ENCODE measurements at regions not wholly inside any gene's neighbourhood (a gene's known extent, or its start where the extent isn't known, plus 50 kb on each side); places are given as distances from the start of the nearest gene placed in this dataset.

GRCh38 chr2:65722028-65722778, 289.8 kb upstream of the SPRED2 start:
- Histone ChIP-seq H3K4me1 (no peaks in the 10 kb centered on the region), H3K4me3 (no peak overlapping the region), H3K9me3 (no peaks in the 10 kb centered on the region), H3K27me3 (peaks cover 3% of the 10 kb centered on the region), H3K27ac (no peak overlapping the region), H3K36me3 (no peaks in the 10 kb centered on the region)
- DNase-seq (ENCODE audit: low spot score in 2 of 2): no peak
- 66% methylated on average over 5 of the region's 5 CpGs for WGBS
- TF ChIP-seq CTCF (IDR thresholded peaks at IDR 0.05) (peak in 1 of 2 donors; percentile 13), POLR2AphosphoS5 (IDR thresholded peaks at IDR 0.05) (no peak)

GRCh38 chr2:65716698-65717097, 284.3 kb upstream of the SPRED2 start:
- no peak for DNase-seq (ENCODE audit: low spot score in 2 of 2)
- Histone ChIP-seq H3K27me3 (no peaks in the 10 kb centered on the region), H3K4me3 (no peak overlapping the region), H3K4me1 (no peaks in the 10 kb centered on the region), H3K36me3 (no peaks in the 10 kb centered on the region), H3K27ac (no peak overlapping the region), H3K9me3 (no peaks in the 10 kb centered on the region)
- 75% methylated on average over 1 of the region's 1 CpG for WGBS
- TF ChIP-seq EP300 (IDR thresholded peaks at IDR 0.05): no peak
- no peak for TF ChIP-seq POLR2A (IDR thresholded peaks at IDR 0.05)
- no peak for TF ChIP-seq POLR2AphosphoS5 (IDR thresholded peaks at IDR 0.05)
- no peak for TF ChIP-seq CTCF (IDR thresholded peaks at IDR 0.05)

GRCh38 chr2:65715323-65715722, 282.9 kb upstream of the SPRED2 start:
- Histone ChIP-seq H3K4me3 (no peak overlapping the region), H3K9me3 (no peaks in the 10 kb centered on the region), H3K27ac (no peak overlapping the region), H3K4me1 (no peaks in the 10 kb centered on the region), H3K36me3 (no peaks in the 10 kb centered on the region), H3K27me3 (no peaks in the 10 kb centered on the region)
- TF ChIP-seq EP300 (IDR thresholded peaks at IDR 0.05): no peak
- TF ChIP-seq CTCF (IDR thresholded peaks at IDR 0.05): no peak
- no peak for TF ChIP-seq POLR2A (IDR thresholded peaks at IDR 0.05)
- no peak for TF ChIP-seq POLR2AphosphoS5 (IDR thresholded peaks at IDR 0.05)
- 70% methylated on average over 2 of the region's 2 CpGs for WGBS
- no peak for DNase-seq (ENCODE audit: low spot score in 2 of 2)

GRCh38 chr2:65714866-65715265, 282.5 kb upstream of the SPRED2 start:
- H3K4me3 ChIP-seq: no peak overlapping the region
- H3K27ac ChIP-seq: no peak overlapping the region
- DNase-seq (ENCODE audit: low spot score in 2 of 2): no peak
- H3K4me1 ChIP-seq: no peaks in the 10 kb centered on the region
- H3K9me3 ChIP-seq: no peaks in the 10 kb centered on the region
- no peaks in the 10 kb centered on the region for H3K27me3 ChIP-seq
- TF ChIP-seq EP300 (IDR thresholded peaks at IDR 0.05) (no peak), POLR2AphosphoS5 (IDR thresholded peaks at IDR 0.05) (no peak), CTCF (IDR thresholded peaks at IDR 0.05) (no peak), POLR2A (IDR thresholded peaks at IDR 0.05) (no peak)
- 46% methylated on average over 1 of the region's 1 CpG for WGBS
- H3K36me3 ChIP-seq: no peaks in the 10 kb centered on the region

GRCh38 chr2:65711863-65712262, 279.5 kb upstream of the SPRED2 start:
- no peak overlapping the region for H3K27ac ChIP-seq
- no peaks in the 10 kb centered on the region for H3K36me3 ChIP-seq
- H3K4me1 ChIP-seq: no peaks in the 10 kb centered on the region
- H3K4me3 ChIP-seq: no peak overlapping the region
- peaks cover 4% of the 10 kb centered on the region for H3K27me3 ChIP-seq
- TF ChIP-seq EP300 (IDR thresholded peaks at IDR 0.05) (no peak), POLR2AphosphoS5 (IDR thresholded peaks at IDR 0.05) (no peak), POLR2A (IDR thresholded peaks at IDR 0.05) (no peak), CTCF (IDR thresholded peaks at IDR 0.05) (no peak)
- no peaks in the 10 kb centered on the region for H3K9me3 ChIP-seq
- WGBS: 16% methylated on average over 1 of the region's 1 CpG
- DNase-seq (ENCODE audit: low spot score in 2 of 2): no peak

Data from suprapubic skin (tissue), 4 donors.